H9 (cell line): ENCODE measurements at regions not wholly inside any gene's neighbourhood (a gene's known extent, or its start where the extent isn't known, plus 50 kb on each side); places are given as distances from the start of the nearest gene placed in this dataset.

Experiments
- DNase-seq: peaks from one replicate; pipeline ENCODE4 v3.0.0-alpha.2; 2017
- H2AFZ ChIP-seq: one replicate; pipeline ENCODE4 v1.6.1; 2013; ENCODE audit warnings: mild to moderate bottlenecking, low read length, control low read depth, moderate library complexity
- H2AK5ac ChIP-seq: 2 replicates; pipeline ENCODE4 v1.6.1; 2013; ENCODE audit warnings: low read length, control low read depth, mixed read lengths; ENCODE audit not compliant: insufficient read length
- H2BK120ac ChIP-seq: one replicate; pipeline ENCODE4 v1.6.1; 2013; ENCODE audit warnings: low read depth, mild to moderate bottlenecking, low read length, control low read depth, inconsistent platforms; ENCODE audit not compliant: poor library complexity, severe bottlenecking
- H2BK12ac ChIP-seq: 2 replicates; pipeline ENCODE4 v1.6.1; 2013; ENCODE audit warnings: low read length, control low read depth, mixed read lengths, low read depth; ENCODE audit not compliant: insufficient read length
- H2BK15ac ChIP-seq: 2 replicates; pipeline ENCODE4 v1.6.1; 2013; ENCODE audit warnings: low read depth, low read length, control low read depth
- H2BK20ac ChIP-seq: one replicate; pipeline ENCODE4 v1.6.1; 2013; ENCODE audit warnings: low read depth, mild to moderate bottlenecking, low read length, control low read depth, inconsistent platforms; ENCODE audit not compliant: poor library complexity, severe bottlenecking
- H2BK5ac ChIP-seq: 2 replicates; pipeline ENCODE4 v1.6.1; 2013; ENCODE audit warnings: low read length, control low read depth, mixed read lengths; ENCODE audit not compliant: insufficient read length
- H3K14ac ChIP-seq: 2 replicates; pipeline ENCODE4 v1.6.1; 2013; ENCODE audit warnings: low read length, control low read depth; ENCODE audit not compliant: insufficient read depth
- H3K18ac ChIP-seq: 2 replicates; pipeline ENCODE4 v1.6.1; 2013; ENCODE audit warnings: low read depth, mild to moderate bottlenecking, mixed read lengths, low read length, control low read depth; ENCODE audit not compliant: insufficient read length
- H3K23ac ChIP-seq: 2 replicates; pipeline ENCODE4 v1.6.1; 2013; ENCODE audit warnings: low read length, control low read depth, mixed read lengths, low read depth; ENCODE audit not compliant: insufficient read length
- H3K23me2 ChIP-seq: 2 replicates; pipeline ENCODE4 v1.6.1; 2013; ENCODE audit warnings: low read depth, mild to moderate bottlenecking, mixed read lengths, low read length, control low read depth; ENCODE audit not compliant: insufficient read length, poor library complexity, severe bottlenecking
- H3K27ac ChIP-seq: 2 replicates; pipeline ENCODE4 v1.5.1; 2013; ENCODE audit warnings: low read length, control low read depth, mixed read lengths, low read depth; ENCODE audit not compliant: insufficient read length
- H3K27me3 ChIP-seq: 2 replicates; pipeline ENCODE4 v1.6.1; 2013; ENCODE audit warnings: low read length, control low read depth, inconsistent platforms; ENCODE audit not compliant: insufficient read depth
- H3K4ac ChIP-seq: 2 replicates; pipeline ENCODE4 v1.6.1; 2013; ENCODE audit warnings: low read depth, mild to moderate bottlenecking, control low read depth, inconsistent platforms, low read length, moderate library complexity
- H3K4me1 ChIP-seq: 2 replicates; pipeline ENCODE4 v1.6.1; 2013; ENCODE audit warnings: low read length, control low read depth, inconsistent platforms; ENCODE audit not compliant: insufficient read depth
- H3K4me2 ChIP-seq: 2 replicates; pipeline ENCODE4 v1.6.1; 2013; ENCODE audit warnings: low read length, control low read depth, mixed read lengths; ENCODE audit not compliant: insufficient read length, insufficient read depth
- H3K56ac ChIP-seq: 2 replicates; pipeline ENCODE4 v1.6.1; 2013; ENCODE audit warnings: low read depth, mild to moderate bottlenecking, mixed read lengths, low read length, control low read depth; ENCODE audit not compliant: insufficient read length
- H3K79me1 ChIP-seq: 2 replicates; pipeline ENCODE4 v1.6.1; 2013; ENCODE audit warnings: low read depth, mild to moderate bottlenecking, moderate library complexity, low read length, control low read depth, inconsistent platforms; ENCODE audit not compliant: insufficient read depth, poor library complexity, severe bottlenecking
- H3K79me2 ChIP-seq: 2 replicates; pipeline ENCODE4 v1.6.1; 2013; ENCODE audit warnings: low read length, control low read depth, inconsistent platforms; ENCODE audit not compliant: insufficient read depth
- H3K9ac ChIP-seq: 2 replicates; pipeline ENCODE4 v1.6.1; 2013; ENCODE audit warnings: low read length, control low read depth, mixed read lengths; ENCODE audit not compliant: insufficient read length; ENCODE audit errors: extremely low read depth
- H3K9me3 ChIP-seq: one replicate; pipeline ENCODE4 v1.6.1; 2013; ENCODE audit warnings: low read depth, low read length, inconsistent platforms; ENCODE audit not compliant: control insufficient read depth
- H3T11ph ChIP-seq: one replicate; pipeline ENCODE4 v1.6.1; 2013; ENCODE audit warnings: mild to moderate bottlenecking, low read length, control low read depth, inconsistent platforms
- H4K20me1 ChIP-seq: one replicate; pipeline ENCODE4 v1.6.1; 2013; ENCODE audit not compliant: control insufficient read depth, insufficient read length, insufficient read depth
- H4K5ac ChIP-seq: 2 replicates; pipeline ENCODE4 v1.6.1; 2013; ENCODE audit warnings: low read depth, mild to moderate bottlenecking, mixed read lengths, low read length, control low read depth; ENCODE audit not compliant: insufficient read length
- H4K8ac ChIP-seq: replicated peaks from 2 replicates; pipeline ENCODE4 v1.6.1; 2013; ENCODE audit warnings: low read length, control low read depth, mixed read lengths, low read depth; ENCODE audit not compliant: insufficient read length
- H4K91ac ChIP-seq: 2 replicates; pipeline ENCODE4 v1.6.1; 2013; ENCODE audit warnings: low read depth, mild to moderate bottlenecking, moderate library complexity, mixed read lengths, low read length, control low read depth; ENCODE audit not compliant: insufficient read length
- H3K27ac Mint-ChIP-seq, 3 experiments: 2 replicates in 2 of 3; 3 replicates in 1 of 3; pipeline ENCODE4 v1.8.0; 2020 to 2021; ENCODE audit warnings: mixed read lengths in 3 of 3, mild to moderate bottlenecking in 1 of 3, moderate library complexity in 1 of 3
- H3K27me3 Mint-ChIP-seq: 2 replicates; pipeline ENCODE4 v1.8.0; 2021; ENCODE audit warnings: low read depth, mild to moderate bottlenecking, moderate library complexity, mixed read lengths
- H3K36me3 Mint-ChIP-seq, 3 experiments: 2 replicates in 2 of 3; 3 replicates in 1 of 3; pipeline ENCODE4 v1.8.0; 2020 to 2021; ENCODE audit warnings: low read depth in 3 of 3, mixed read lengths in 3 of 3; ENCODE audit not compliant: insufficient read depth in 1 of 3
- H3K4me1 Mint-ChIP-seq, 2 experiments: 2 replicates each; pipeline ENCODE4 v1.8.0; 2020; ENCODE audit warnings: mixed read lengths in 2 of 2
- H3K4me3 Mint-ChIP-seq, 2 experiments: 2 replicates in 1 of 2; 3 replicates in 1 of 2; pipeline ENCODE4 v1.8.0; 2020 to 2021; ENCODE audit warnings: mild to moderate bottlenecking in 2 of 2, mixed read lengths in 2 of 2, moderate library complexity in 1 of 2
- H3K9me3 Mint-ChIP-seq, 2 experiments: 2 replicates in 1 of 2; 3 replicates in 1 of 2; pipeline ENCODE4 v1.8.0; 2020; ENCODE audit warnings: mild to moderate bottlenecking in 2 of 2, mixed read lengths in 2 of 2, moderate library complexity in 1 of 2
- WGBS: extraction: QIAGEN DNeasy Blood & Tissue Kit; methylation state at CpG from one replicate; pipeline ENCODE4 v1.1.7; 2013; ENCODE audit warnings: missing lambda C conversion rate, low lambda C conversion rate, mixed read lengths; ENCODE audit not compliant: insufficient read length; ENCODE audit errors: extremely low coverage; 5-methylcytosine and 5-hydroxymethylcytosine counted together
- TF ChIP-seq, protein P1 (sequence below): fragments of 200-600 bp; sonication (generic); conservative IDR thresholded peaks from 3 replicates; pipeline ENCODE4 v1.8.0; 2021; ENCODE audit warnings: antibody characterized with exemption, mild to moderate bottlenecking

DNA sequence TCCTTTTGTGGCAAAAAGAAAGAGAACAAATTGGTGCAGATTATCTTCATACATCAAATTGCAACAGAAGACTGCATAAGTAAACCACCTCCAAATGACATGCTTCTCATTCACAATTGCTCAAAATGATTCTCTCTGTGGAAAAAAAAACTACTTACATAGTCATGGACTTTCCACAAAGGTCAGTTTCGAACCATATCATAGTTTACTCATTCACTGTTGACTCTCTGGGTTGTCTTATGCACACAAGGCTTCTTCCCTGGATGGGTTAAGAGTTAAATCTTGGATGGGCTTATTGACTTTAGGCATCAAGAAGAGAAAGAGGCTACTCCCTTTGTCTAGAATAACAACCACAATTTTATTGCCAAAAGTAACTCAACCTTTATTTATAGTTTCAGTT lies 91.3 kb upstream of the RAB27B start:
- Histone ChIP-seq H3K18ac (no peak overlapping the region), H2BK5ac (no peak overlapping the region), H3K14ac (no peak overlapping the region), H4K8ac (no peak overlapping the region), H4K20me1 (no peaks in the 10 kb centered on the region), H3K9me3 (no peaks in the 10 kb centered on the region), H2BK120ac (no peak overlapping the region), H3K9ac (no peak overlapping the region), H2BK12ac (no peak overlapping the region), H3K4me2 (no peak overlapping the region), H3K56ac (no peak overlapping the region), H3K79me1 (no peaks in the 10 kb centered on the region), H3K4me1 (no peaks in the 10 kb centered on the region), H4K5ac (no peak overlapping the region), H2BK20ac (no peak overlapping the region), H3K23me2 (no peaks in the 10 kb centered on the region), H2AK5ac (no peak overlapping the region), H2BK15ac (no peak overlapping the region), H3K23ac (no peak overlapping the region), H2AFZ (no peak overlapping the region), H3T11ph (no peak overlapping the region), H3K79me2 (no peaks in the 10 kb centered on the region), H3K27ac (no peak overlapping the region), H4K91ac (no peak overlapping the region), H3K27me3 (no peaks in the 10 kb centered on the region), H3K4ac (no peak overlapping the region)
- H3K4me1 Mint-ChIP-seq, result no peaks in the 10 kb centered on the region
- TF ChIP-seq, protein P1, sequence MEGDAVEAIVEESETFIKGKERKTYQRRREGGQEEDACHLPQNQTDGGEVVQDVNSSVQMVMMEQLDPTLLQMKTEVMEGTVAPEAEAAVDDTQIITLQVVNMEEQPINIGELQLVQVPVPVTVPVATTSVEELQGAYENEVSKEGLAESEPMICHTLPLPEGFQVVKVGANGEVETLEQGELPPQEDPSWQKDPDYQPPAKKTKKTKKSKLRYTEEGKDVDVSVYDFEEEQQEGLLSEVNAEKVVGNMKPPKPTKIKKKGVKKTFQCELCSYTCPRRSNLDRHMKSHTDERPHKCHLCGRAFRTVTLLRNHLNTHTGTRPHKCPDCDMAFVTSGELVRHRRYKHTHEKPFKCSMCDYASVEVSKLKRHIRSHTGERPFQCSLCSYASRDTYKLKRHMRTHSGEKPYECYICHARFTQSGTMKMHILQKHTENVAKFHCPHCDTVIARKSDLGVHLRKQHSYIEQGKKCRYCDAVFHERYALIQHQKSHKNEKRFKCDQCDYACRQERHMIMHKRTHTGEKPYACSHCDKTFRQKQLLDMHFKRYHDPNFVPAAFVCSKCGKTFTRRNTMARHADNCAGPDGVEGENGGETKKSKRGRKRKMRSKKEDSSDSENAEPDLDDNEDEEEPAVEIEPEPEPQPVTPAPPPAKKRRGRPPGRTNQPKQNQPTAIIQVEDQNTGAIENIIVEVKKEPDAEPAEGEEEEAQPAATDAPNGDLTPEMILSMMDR, result no peak
- DNase-seq, result no peak
- WGBS, result no CpG with 5 or more reads among the region's 1 CpG
- no peaks in the 10 kb centered on the region for H3K27me3 Mint-ChIP-seq
- no peaks in the 10 kb centered on the region for H3K36me3 Mint-ChIP-seq
- H3K9me3 Mint-ChIP-seq, result no peaks in the 10 kb centered on the region
- no peak overlapping the region for H3K4me3 Mint-ChIP-seq
- H3K27ac Mint-ChIP-seq, result no peak overlapping the region
